DMS 273 (cell line): ENCODE measurements at regions not wholly inside any gene's neighbourhood (a gene's known extent, or its start where the extent isn't known, plus 50 kb on each side); places are given as distances from the start of the nearest gene placed in this dataset.

Experiments
- DNase-seq: peaks from one replicate; lab custom pipeline; 2025; ENCODE audit not compliant: unreplicated experiment; lab: John Stamatoyannopoulos, UW

GRCh38 chr3:69569520-69569919 is 169.7 kb upstream of the MITF start:
- DNase-seq: no peak

GRCh38 chr3:69568951-69569350 is 170.3 kb upstream of the MITF start:
- no peak for DNase-seq

- no peak for DNase-seq
Observed at GRCh38 chr3:69568458-69568857, 170.8 kb upstream of the MITF start.

GRCh38 chr3:69567710-69568052 is 171.6 kb upstream of the MITF start:
- DNase-seq: no peak

- DNase-seq: no peak
Observed at GRCh38 chr3:69567023-69567709, 172.1 kb upstream of the MITF start.

GRCh38 chr3:69566275-69566674 is 173.0 kb upstream of the MITF start:
- no peak for DNase-seq

- DNase-seq: no peak
Observed at GRCh38 chr3:69565316-69565715, 173.9 kb upstream of the MITF start.

- no peak for DNase-seq
Observed at GRCh38 chr3:69563981-69564380, 175.3 kb upstream of the MITF start.

- no peak for DNase-seq
Observed at GRCh38 chr3:69563151-69563550, 176.1 kb upstream of the MITF start.

- DNase-seq: no peak
Observed at GRCh38 chr3:69562020-69562419, 176.1 kb upstream of the FRMD4B start.

GRCh38 chr3:69560818-69561217 is 174.9 kb upstream of the FRMD4B start:
- DNase-seq: no peak

- DNase-seq: no peak
Observed at GRCh38 chr3:69560116-69560515, 174.2 kb upstream of the FRMD4B start.

- no peak for DNase-seq
Observed at GRCh38 chr3:69558912-69559311, 173.0 kb upstream of the FRMD4B start.

- DNase-seq: no peak
Observed at GRCh38 chr3:69554576-69554975, 168.7 kb upstream of the FRMD4B start.

- DNase-seq: no peak
Observed at GRCh38 chr3:69553888-69554287, 168.0 kb upstream of the FRMD4B start.

GRCh38 chr3:69547461-69547880 is 161.6 kb upstream of the FRMD4B start:
- DNase-seq: no peak

- DNase-seq: no peak
Observed at GRCh38 chr3:69542805-69543429, 157.0 kb upstream of the FRMD4B start.

- DNase-seq: peak; percentile 70
Observed at GRCh38 chr3:69542089-69542804, 156.4 kb upstream of the FRMD4B start.

- DNase-seq: peak; percentile 69
Observed at GRCh38 chr3:69541711-69542088, 155.8 kb upstream of the FRMD4B start.

GRCh38 chr3:69540706-69541581 is 155.1 kb upstream of the FRMD4B start:
- DNase-seq: peak; percentile 69

GRCh38 chr3:69539134-69539533 is 153.2 kb upstream of the FRMD4B start:
- peak; percentile 20 for DNase-seq
